ENCODE measurements at regions not wholly inside any gene's neighbourhood (a gene's known extent, or its start where the extent isn't known, plus 50 kb on each side); places are given as distances from the start of the nearest gene placed in this dataset.

DNA sequence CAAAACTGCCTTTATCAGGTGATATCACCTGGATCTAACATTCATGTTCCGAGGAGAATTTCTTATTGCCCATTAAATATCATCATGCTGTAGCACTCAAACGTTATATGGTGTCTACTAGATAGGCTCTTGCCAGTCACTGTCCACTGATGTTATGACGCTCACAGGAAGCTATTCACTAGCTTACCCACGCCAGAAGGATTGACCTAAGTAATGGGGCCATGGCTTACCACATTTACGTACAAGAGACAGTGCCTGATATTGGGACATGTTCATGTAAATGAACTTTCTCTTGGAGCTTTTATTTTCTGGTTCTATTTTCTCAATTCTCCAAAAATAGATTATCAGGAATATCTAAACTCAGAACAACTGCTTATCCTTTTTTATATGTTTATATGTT, 91.7 kb upstream of the NAALADL2 start:
- no peaks in the 10 kb centered on the region for H3K4me1 ChIP-seq (ENCODE audit: control insufficient read depth, insufficient read depth, low read length)
- H3K9me3 ChIP-seq (ENCODE audit: control insufficient read depth, low read depth, low read length): no peaks in the 10 kb centered on the region
- H3K4me3 ChIP-seq (ENCODE audit: low read length): no peak overlapping the region
- WGBS (ENCODE audit: insufficient coverage, low lambda C conversion rate): 100% methylated on average over 1 of the region's 5 CpGs
- H3K36me3 ChIP-seq (ENCODE audit: control insufficient read depth, insufficient read depth, low read length): no peaks in the 10 kb centered on the region
- no peaks in the 10 kb centered on the region for H3K27me3 ChIP-seq (ENCODE audit: control insufficient read depth, insufficient read depth, low read length)
- no peak for DNase-seq
- no peak overlapping the region for H3K27ac ChIP-seq (ENCODE audit: low read length)

DNA sequence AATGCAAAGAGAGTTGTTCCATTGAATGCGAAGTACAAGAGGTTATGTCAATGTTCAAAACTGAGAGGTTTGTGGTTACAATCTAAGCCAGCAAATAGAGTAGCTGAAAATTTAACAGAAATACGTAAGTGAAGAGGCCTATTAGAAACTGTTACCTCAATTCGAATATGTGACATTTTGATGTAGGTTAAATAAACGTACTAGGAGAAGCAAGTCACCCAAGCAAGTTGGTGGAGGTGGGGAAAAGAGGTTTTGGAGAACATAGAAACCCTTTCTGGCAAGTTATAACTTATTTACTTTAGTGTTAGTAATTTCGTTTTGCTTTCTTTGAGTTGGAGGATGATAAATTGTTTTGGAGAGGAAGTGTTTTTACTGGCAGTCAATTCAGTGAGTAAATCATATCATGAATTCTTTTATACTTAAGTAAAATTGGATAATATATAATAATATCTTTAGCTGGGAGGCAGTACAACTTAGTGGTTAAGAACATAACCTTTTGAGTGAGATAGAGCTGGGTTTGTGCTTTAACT, 91.2 kb upstream of the NAALADL2 start:
- Histone ChIP-seq H3K36me3 (ENCODE audit: control insufficient read depth, insufficient read depth, low read length) (no peaks in the 10 kb centered on the region), H3K27me3 (ENCODE audit: control insufficient read depth, insufficient read depth, low read length) (no peaks in the 10 kb centered on the region), H3K27ac (ENCODE audit: low read length) (no peak overlapping the region), H3K4me1 (ENCODE audit: control insufficient read depth, insufficient read depth, low read length) (no peaks in the 10 kb centered on the region), H3K9me3 (ENCODE audit: control insufficient read depth, low read depth, low read length) (no peaks in the 10 kb centered on the region), H3K4me3 (ENCODE audit: low read length) (no peak overlapping the region)
- no peak for DNase-seq
- 79% methylated on average over 2 of the region's 5 CpGs for WGBS (ENCODE audit: insufficient coverage, low lambda C conversion rate)

GRCh38 chr3:174769171-174769570, 90.0 kb upstream of the NAALADL2 start:
- H3K4me1 ChIP-seq (ENCODE audit: control insufficient read depth, insufficient read depth, low read length): no peaks in the 10 kb centered on the region
- H3K4me3 ChIP-seq (ENCODE audit: low read length): no peak overlapping the region
- no peaks in the 10 kb centered on the region for H3K36me3 ChIP-seq (ENCODE audit: control insufficient read depth, insufficient read depth, low read length)
- H3K27ac ChIP-seq (ENCODE audit: low read length): no peak overlapping the region
- 100% methylated on average over 2 of the region's 2 CpGs for WGBS (ENCODE audit: insufficient coverage, low lambda C conversion rate)
- no peak for DNase-seq
- no peaks in the 10 kb centered on the region for H3K27me3 ChIP-seq (ENCODE audit: control insufficient read depth, insufficient read depth, low read length)
- no peaks in the 10 kb centered on the region for H3K9me3 ChIP-seq (ENCODE audit: control insufficient read depth, low read depth, low read length)

DNA sequence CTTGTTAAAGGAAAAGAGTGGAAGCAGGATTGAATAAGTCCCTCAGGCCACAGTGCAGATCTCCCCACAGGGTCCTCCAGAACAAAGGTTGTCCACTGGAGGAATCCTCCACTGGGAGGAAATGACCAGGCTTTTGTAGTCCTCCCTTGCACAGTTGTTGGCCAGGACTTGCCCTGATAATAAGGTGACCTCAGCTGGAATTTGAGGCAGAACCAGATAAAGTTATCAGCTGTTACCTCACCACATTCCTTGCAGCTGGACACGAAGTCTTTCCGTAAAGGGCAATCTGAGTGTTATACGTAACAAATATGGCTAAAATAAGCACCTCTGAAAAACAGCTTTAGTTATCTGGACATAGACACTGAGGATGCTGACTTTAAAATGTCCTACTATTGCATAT, 83.5 kb upstream of the NAALADL2 start:
- Histone ChIP-seq H3K27ac (ENCODE audit: low read length) (no peak overlapping the region), H3K4me3 (ENCODE audit: low read length) (no peak overlapping the region), H3K36me3 (ENCODE audit: control insufficient read depth, insufficient read depth, low read length) (no peaks in the 10 kb centered on the region), H3K4me1 (ENCODE audit: control insufficient read depth, insufficient read depth, low read length) (no peaks in the 10 kb centered on the region), H3K9me3 (ENCODE audit: control insufficient read depth, low read depth, low read length) (no peaks in the 10 kb centered on the region), H3K27me3 (ENCODE audit: control insufficient read depth, insufficient read depth, low read length) (no peaks in the 10 kb centered on the region)
- DNase-seq: peak; percentile 33 to 39
- no CpG with 5 or more reads among the region's 3 CpGs for WGBS (ENCODE audit: insufficient coverage, low lambda C conversion rate)

- Histone ChIP-seq H3K27me3 (ENCODE audit: control insufficient read depth, insufficient read depth, low read length) (no peaks in the 10 kb centered on the region), H3K9me3 (ENCODE audit: control insufficient read depth, low read depth, low read length) (no peaks in the 10 kb centered on the region), H3K4me1 (ENCODE audit: control insufficient read depth, insufficient read depth, low read length) (no peaks in the 10 kb centered on the region), H3K27ac (ENCODE audit: low read length) (no peak overlapping the region), H3K4me3 (ENCODE audit: low read length) (no peak overlapping the region), H3K36me3 (ENCODE audit: control insufficient read depth, insufficient read depth, low read length) (no peaks in the 10 kb centered on the region)
- DNase-seq: no peak
- WGBS (ENCODE audit: insufficient coverage, low lambda C conversion rate): no CpG with 5 or more reads among the region's 4 CpGs
Measured at GRCh38 chr3:174776123-174776522, 83.0 kb upstream of the NAALADL2 start.

GRCh38 chr3:174776636-174777035, 82.5 kb upstream of the NAALADL2 start:
- Histone ChIP-seq H3K27ac (ENCODE audit: low read length) (no peak overlapping the region), H3K9me3 (ENCODE audit: control insufficient read depth, low read depth, low read length) (no peaks in the 10 kb centered on the region), H3K4me1 (ENCODE audit: control insufficient read depth, insufficient read depth, low read length) (no peaks in the 10 kb centered on the region), H3K36me3 (ENCODE audit: control insufficient read depth, insufficient read depth, low read length) (no peaks in the 10 kb centered on the region), H3K4me3 (ENCODE audit: low read length) (no peak overlapping the region), H3K27me3 (ENCODE audit: control insufficient read depth, insufficient read depth, low read length) (no peaks in the 10 kb centered on the region)
- no CpG with 5 or more reads among the region's 2 CpGs for WGBS (ENCODE audit: insufficient coverage, low lambda C conversion rate)
- no peak for DNase-seq

GRCh38 chr3:174777813-174778212, 81.3 kb upstream of the NAALADL2 start:
- no peaks in the 10 kb centered on the region for H3K4me1 ChIP-seq (ENCODE audit: control insufficient read depth, insufficient read depth, low read length)
- no peak for DNase-seq
- H3K9me3 ChIP-seq (ENCODE audit: control insufficient read depth, low read depth, low read length): no peaks in the 10 kb centered on the region
- no peak overlapping the region for H3K27ac ChIP-seq (ENCODE audit: low read length)
- H3K27me3 ChIP-seq (ENCODE audit: control insufficient read depth, insufficient read depth, low read length): no peaks in the 10 kb centered on the region
- no peak overlapping the region for H3K4me3 ChIP-seq (ENCODE audit: low read length)
- H3K36me3 ChIP-seq (ENCODE audit: control insufficient read depth, insufficient read depth, low read length): no peaks in the 10 kb centered on the region

DNA sequence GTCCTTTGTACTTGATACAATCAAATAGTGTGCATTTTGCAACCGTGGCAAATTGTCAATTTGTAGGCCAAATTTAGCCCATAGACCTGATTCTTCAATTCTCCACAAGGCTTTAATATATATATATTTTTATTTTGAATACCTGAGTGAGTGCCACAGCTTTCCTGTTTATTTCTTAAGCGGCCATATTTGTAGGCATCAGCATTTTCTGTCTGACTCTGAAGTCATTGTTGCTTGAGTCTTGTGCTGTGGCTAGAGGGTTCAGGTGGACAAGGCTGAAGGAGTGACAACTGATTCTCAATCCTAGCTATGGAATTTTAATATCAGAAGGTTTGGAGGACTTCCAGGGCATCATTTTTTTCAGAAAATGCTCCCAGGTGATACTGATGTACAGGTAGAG, 75.6 kb upstream of the NAALADL2 start:
- H3K27ac ChIP-seq (ENCODE audit: low read length): no peak overlapping the region
- no CpG with 5 or more reads among the region's 2 CpGs for WGBS (ENCODE audit: insufficient coverage, low lambda C conversion rate)
- no peaks in the 10 kb centered on the region for H3K4me1 ChIP-seq (ENCODE audit: control insufficient read depth, insufficient read depth, low read length)
- no peak overlapping the region for H3K4me3 ChIP-seq (ENCODE audit: low read length)
- H3K36me3 ChIP-seq (ENCODE audit: control insufficient read depth, insufficient read depth, low read length): no peaks in the 10 kb centered on the region
- H3K27me3 ChIP-seq (ENCODE audit: control insufficient read depth, insufficient read depth, low read length): no peaks in the 10 kb centered on the region
- DNase-seq: no peak
- H3K9me3 ChIP-seq (ENCODE audit: control insufficient read depth, low read depth, low read length): no peaks in the 10 kb centered on the region

DNA sequence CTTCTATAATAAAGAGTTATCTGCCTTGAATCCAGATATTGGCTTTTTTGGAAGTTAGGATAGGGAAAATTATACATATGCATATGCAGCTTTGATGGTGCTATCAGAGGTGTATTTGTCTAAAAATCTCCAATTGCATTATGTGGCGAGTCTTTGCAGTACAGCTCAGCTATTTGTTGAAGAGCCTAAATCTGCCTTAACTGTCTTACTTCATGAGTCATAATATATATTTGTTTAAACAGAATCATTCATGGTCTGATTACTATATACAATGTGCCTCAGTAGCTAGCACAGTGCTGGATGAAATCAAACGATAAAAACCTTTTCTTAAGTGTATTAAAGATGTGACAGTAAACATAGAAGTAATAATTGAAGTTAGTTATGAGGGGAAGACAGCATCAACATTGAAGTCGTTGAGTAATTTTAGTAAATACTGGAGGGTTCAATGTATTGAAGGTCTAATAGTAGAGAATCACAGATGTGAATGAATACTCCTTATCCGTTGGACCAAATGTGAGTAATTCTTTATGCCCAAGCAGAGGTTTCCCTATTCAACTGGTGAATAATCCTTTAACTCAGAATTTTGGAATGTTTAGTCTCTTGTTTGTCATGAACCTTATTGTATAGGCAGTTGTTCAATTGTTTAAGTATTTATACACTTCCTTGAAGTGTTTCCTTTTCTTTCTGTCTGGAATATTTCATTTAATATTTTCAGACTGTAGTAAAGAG, 74.8 kb upstream of the NAALADL2 start:
- Histone ChIP-seq H3K27ac (ENCODE audit: low read length) (no peak overlapping the region), H3K4me1 (ENCODE audit: control insufficient read depth, insufficient read depth, low read length) (no peaks in the 10 kb centered on the region), H3K36me3 (ENCODE audit: control insufficient read depth, insufficient read depth, low read length) (no peaks in the 10 kb centered on the region), H3K9me3 (ENCODE audit: control insufficient read depth, low read depth, low read length) (no peaks in the 10 kb centered on the region), H3K27me3 (ENCODE audit: control insufficient read depth, insufficient read depth, low read length) (no peaks in the 10 kb centered on the region), H3K4me3 (ENCODE audit: low read length) (no peak overlapping the region)
- no peak for DNase-seq
- WGBS (ENCODE audit: insufficient coverage, low lambda C conversion rate): 88% methylated on average over 2 of the region's 4 CpGs

GRCh38 chr3:174786825-174787224, 72.3 kb upstream of the NAALADL2 start:
- H3K27me3 ChIP-seq (ENCODE audit: control insufficient read depth, insufficient read depth, low read length): no peaks in the 10 kb centered on the region
- WGBS (ENCODE audit: insufficient coverage, low lambda C conversion rate): 100% methylated on average over 2 of the region's 2 CpGs
- H3K36me3 ChIP-seq (ENCODE audit: control insufficient read depth, insufficient read depth, low read length): no peaks in the 10 kb centered on the region
- no peaks in the 10 kb centered on the region for H3K9me3 ChIP-seq (ENCODE audit: control insufficient read depth, low read depth, low read length)
- H3K27ac ChIP-seq (ENCODE audit: low read length): no peak overlapping the region
- H3K4me1 ChIP-seq (ENCODE audit: control insufficient read depth, insufficient read depth, low read length): no peaks in the 10 kb centered on the region
- DNase-seq: no peak
- H3K4me3 ChIP-seq (ENCODE audit: low read length): no peak overlapping the region

DNA sequence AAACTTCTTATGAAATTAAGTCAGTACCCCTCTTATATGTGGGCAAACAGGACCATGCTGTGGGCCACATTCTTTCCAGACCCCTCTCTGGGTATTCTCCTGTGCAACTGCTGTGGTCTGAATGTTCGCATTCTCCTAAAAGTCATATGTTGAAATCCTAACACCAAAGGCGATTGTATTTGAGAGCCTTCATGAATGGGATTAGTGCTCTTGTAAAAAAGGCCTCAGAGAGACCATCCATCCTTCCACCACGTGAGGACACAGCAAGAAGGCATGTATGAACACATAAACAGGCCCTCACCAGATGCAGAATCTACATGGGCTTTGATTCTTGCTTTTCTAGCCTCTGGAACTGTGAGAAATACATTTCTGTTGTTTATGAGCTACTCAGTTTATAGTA, 68.0 kb upstream of the NAALADL2 start:
- no peak for DNase-seq
- Histone ChIP-seq H3K4me1 (ENCODE audit: control insufficient read depth, insufficient read depth, low read length) (no peaks in the 10 kb centered on the region), H3K27me3 (ENCODE audit: control insufficient read depth, insufficient read depth, low read length) (no peaks in the 10 kb centered on the region), H3K4me3 (ENCODE audit: low read length) (no peak overlapping the region), H3K9me3 (ENCODE audit: control insufficient read depth, low read depth, low read length) (no peaks in the 10 kb centered on the region), H3K36me3 (ENCODE audit: control insufficient read depth, insufficient read depth, low read length) (no peaks in the 10 kb centered on the region), H3K27ac (ENCODE audit: low read length) (no peak overlapping the region)
- no CpG with 5 or more reads among the region's 3 CpGs for WGBS (ENCODE audit: insufficient coverage, low lambda C conversion rate)
